Colonic mucosa (tissue), 4 donors: ENCODE measurements at regions not wholly inside any gene's neighbourhood (a gene's known extent, or its start where the extent isn't known, plus 50 kb on each side); places are given as distances from the start of the nearest gene placed in this dataset.

Experiments
- DNase-seq: peaks from one replicate; pipeline ENCODE4 v3.0.0-alpha.2; 2020
- H3K27ac ChIP-seq: fragments of 200-600 bp; one replicate; pipeline ENCODE4 v1.8.0; 2021
- H3K27me3 ChIP-seq: fragments of 200-600 bp; one replicate; pipeline ENCODE4 v1.8.0; 2021
- H3K36me3 ChIP-seq: fragments of 200-600 bp; one replicate; pipeline ENCODE4 v1.8.0; 2021
- H3K4me1 ChIP-seq: fragments of 200-600 bp; one replicate; pipeline ENCODE4 v1.8.0; 2021; ENCODE audit warnings: mild to moderate bottlenecking
- H3K4me3 ChIP-seq: fragments of 200-600 bp; one replicate; pipeline ENCODE4 v1.8.0; 2021
- H3K9ac ChIP-seq, 2 donors: one replicate each; pipeline ENCODE4 v1.7.0; 2013; ENCODE audit warnings: control low read depth in 2 of 2, low read depth in 2 of 2, low read length in 2 of 2
- H3K9me3 ChIP-seq: fragments of 200-600 bp; one replicate; pipeline ENCODE4 v1.8.0; 2021
- intact Hi-C: fragments of 100-400 bp; cut with DNase I; formaldehyde crosslinking; loops from one replicate; pipeline ENCODE4 v1.14.1; 2022
- TF ChIP-seq, protein P1 (sequence below): fragments of 200-600 bp; IDR thresholded peaks from one replicate; pipeline ENCODE4 v1.8.0; 2022; ENCODE audit warnings: antibody characterized with exemption, mild to moderate bottlenecking
- donor health status: healthy.
- donor health status: DM: no; HTN: no; CAD: no.
- donor health status: DM: no; HTN: no; CAD: no.

DNA sequence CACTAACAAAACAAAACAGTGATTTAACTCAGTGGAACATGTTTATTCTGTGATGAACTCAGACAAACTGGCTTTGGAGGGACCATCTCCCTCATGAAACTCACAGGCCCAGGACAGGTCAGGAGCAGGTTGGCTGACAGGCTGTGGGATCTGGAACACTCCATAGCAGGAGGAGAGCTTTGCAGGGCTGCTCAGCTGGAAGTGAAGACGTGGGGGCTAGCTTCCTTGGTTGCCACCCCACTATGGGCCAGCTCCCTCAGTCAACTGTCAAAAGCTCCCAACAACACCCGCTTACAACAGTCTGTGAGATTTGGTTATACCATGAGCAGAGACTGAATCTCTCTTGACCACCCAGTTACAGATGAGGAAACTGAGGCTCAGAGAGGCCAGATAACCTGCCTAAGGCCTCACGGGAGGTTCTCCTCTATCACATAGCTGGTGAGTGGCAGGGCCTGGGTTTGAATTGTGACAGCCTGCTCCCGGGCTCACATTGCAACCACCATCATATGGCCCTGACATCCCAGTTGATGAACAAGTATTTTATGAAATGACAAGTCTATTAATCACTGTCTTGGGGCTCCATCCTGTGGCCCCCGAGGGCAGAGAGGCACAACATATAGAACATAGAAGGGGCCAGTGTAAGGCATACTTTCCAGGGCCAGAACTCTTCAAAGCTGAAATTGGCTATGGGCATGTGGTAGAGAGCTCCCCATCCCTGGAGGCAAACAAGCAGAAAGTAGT, 473.4 kb downstream of the MN1 start:
- TF ChIP-seq, protein P1, sequence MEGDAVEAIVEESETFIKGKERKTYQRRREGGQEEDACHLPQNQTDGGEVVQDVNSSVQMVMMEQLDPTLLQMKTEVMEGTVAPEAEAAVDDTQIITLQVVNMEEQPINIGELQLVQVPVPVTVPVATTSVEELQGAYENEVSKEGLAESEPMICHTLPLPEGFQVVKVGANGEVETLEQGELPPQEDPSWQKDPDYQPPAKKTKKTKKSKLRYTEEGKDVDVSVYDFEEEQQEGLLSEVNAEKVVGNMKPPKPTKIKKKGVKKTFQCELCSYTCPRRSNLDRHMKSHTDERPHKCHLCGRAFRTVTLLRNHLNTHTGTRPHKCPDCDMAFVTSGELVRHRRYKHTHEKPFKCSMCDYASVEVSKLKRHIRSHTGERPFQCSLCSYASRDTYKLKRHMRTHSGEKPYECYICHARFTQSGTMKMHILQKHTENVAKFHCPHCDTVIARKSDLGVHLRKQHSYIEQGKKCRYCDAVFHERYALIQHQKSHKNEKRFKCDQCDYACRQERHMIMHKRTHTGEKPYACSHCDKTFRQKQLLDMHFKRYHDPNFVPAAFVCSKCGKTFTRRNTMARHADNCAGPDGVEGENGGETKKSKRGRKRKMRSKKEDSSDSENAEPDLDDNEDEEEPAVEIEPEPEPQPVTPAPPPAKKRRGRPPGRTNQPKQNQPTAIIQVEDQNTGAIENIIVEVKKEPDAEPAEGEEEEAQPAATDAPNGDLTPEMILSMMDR = no peak
- H3K36me3 ChIP-seq = no peaks in the 10 kb centered on the region
- intact Hi-C loops = loop anchor here (10.0 kb wide), 1 partner anchor 643 kb away; no protein-coding TSS in a partner anchor
- no peaks in the 10 kb centered on the region for H3K4me1 ChIP-seq
- no peaks in the 10 kb centered on the region for H3K9me3 ChIP-seq
- DNase-seq = no peak
- H3K9ac ChIP-seq = no peak overlapping the region
- H3K4me3 ChIP-seq = no peak overlapping the region
- H3K27ac ChIP-seq = no peak overlapping the region
- H3K27me3 ChIP-seq = peaks cover 10% of the 10 kb centered on the region

DNA sequence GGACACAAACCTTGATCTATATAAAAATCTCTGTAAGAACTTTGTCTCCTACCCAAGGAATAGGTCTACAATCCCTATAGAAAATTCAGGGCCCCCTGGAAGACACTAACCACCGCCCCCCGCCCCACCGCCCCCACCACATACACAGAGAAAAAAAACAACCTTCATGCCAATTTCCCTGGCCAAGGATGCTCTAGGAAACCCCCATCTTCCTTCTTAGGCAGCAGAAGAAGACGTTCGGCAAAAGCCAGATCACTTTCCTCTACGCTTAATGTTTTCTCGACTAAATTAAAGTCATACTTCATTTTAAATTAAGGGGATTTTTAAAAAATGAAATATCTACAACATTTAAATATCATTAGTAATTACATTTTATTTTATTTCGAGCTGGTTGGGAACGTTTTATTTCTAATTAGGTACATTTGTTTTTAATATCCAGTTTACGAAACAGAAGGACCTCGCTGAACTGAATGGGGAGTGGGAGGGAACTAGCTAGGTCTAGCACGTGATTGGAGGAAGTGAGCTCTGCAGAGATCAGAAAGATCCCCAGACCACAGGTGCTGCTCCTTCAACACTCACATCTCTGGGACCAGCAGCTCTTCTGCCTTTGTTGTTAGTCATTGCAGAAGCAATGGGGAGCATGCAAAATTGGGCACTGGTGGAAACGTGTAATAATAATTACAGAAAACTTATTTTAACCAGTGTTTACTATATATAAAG, 472.3 kb downstream of the MN1 start:
- TF ChIP-seq, protein P1 = no peak
- Histone ChIP-seq H3K27me3 (peaks cover 5% of the 10 kb centered on the region), H3K27ac (no peak overlapping the region), H3K9ac (no peak overlapping the region), H3K9me3 (no peaks in the 10 kb centered on the region), H3K4me1 (no peaks in the 10 kb centered on the region), H3K4me3 (no peak overlapping the region), H3K36me3 (no peaks in the 10 kb centered on the region)
- intact Hi-C loops = loop anchor here (10.0 kb wide), 1 partner anchor 644 kb away; no protein-coding TSS in a partner anchor
- no peak for DNase-seq

DNA sequence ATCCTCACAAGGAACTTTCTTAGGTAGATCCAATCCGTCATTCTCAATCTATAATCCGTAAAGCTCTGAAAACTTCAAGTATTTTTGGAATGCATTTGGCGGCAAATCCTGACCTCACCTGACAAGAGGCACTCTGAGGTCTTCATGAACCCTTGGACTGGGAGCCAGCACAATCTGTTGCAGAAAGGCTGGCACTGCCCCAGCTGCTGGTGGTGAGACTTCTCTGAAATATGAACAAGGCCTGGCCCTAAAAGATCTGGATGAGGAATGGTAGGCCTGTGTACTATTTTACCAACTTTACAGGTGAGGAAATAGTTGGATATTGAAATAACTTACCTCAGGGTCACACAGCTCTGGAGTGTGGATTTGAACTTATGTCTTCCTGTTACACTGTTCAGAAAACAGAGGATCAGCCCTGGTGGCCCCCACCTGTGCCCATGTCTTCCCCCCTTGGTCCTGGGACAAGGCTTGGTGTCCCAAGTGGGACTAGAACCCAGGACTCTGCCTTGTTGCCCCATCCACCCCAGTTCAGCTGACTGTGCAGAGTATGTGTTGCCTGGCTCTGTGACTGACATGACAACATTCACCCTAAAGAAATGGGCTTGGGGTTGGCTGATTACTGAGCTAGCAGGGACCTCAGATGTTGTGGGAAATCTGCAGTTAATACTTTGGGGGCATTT, 471.4 kb downstream of the MN1 start:
- Histone ChIP-seq H3K4me3 (no peak overlapping the region), H3K4me1 (no peaks in the 10 kb centered on the region), H3K27ac (no peak overlapping the region), H3K9ac (no peak overlapping the region), H3K27me3 (peaks cover 5% of the 10 kb centered on the region), H3K9me3 (no peaks in the 10 kb centered on the region), H3K36me3 (no peaks in the 10 kb centered on the region)
- no peak for DNase-seq
- TF ChIP-seq, protein P1 = no peak
- intact Hi-C loops = loop anchor here (5.0 to 10.0 kb wide), 2 partner anchors 573 to 645 kb away; no protein-coding TSS in a partner anchor

DNA sequence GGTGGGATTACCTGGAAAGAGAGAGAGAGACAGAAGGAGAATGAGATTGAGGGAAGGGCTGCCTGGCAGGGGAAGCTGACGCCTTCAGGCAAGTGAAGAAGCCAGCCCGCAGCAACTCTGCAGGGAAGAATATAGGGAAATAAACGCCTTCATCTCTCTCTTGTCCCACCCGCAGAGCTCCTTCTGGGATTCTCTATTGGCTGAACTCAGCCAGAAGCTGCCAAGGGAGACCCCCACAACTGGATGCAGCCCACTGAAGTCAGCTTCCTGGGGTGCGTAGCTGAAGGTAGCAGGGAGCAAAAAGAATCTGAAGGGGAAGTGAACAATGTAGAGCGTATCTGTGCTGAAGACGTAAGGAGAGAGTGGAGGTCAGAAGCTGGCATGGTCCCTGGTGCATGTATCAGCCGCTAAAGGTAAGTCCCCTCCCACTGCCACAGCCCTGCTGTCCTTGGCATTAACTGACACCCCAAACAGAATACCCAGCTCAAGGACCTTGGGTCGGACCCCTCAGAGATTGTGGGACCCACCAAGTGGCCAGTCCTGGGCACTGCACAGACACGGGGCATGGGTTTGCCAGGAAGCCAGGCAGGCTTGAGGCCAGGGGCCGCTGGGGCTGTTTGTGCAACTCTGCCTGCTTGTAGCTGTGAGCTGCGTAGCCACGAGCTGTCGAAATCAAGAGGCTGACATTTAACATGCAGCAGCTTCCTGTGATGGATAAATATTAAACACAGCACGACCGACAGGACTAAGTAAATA, 469.9 kb downstream of the MN1 start:
- H3K4me1 ChIP-seq = no peaks in the 10 kb centered on the region
- intact Hi-C loops = loop anchor here (5.0 kb wide), 1 partner anchor 574 kb away; no protein-coding TSS in a partner anchor
- TF ChIP-seq, protein P1 = peak; percentile 22

More for the DNA sequence above, 469.9 kb downstream of the MN1 start:
- Histone ChIP-seq H3K4me3 (no peak overlapping the region), H3K27me3 (peaks cover 5% of the 10 kb centered on the region), H3K9me3 (no peaks in the 10 kb centered on the region), H3K36me3 (no peaks in the 10 kb centered on the region), H3K27ac (no peak overlapping the region), H3K9ac (no peak overlapping the region)
- DNase-seq = no peak
